NCI-H187 treated with DMSO at 0.1 percent for 48 hours (cell line): ENCODE measurements at regions not wholly inside any gene's neighbourhood (a gene's known extent, or its start where the extent isn't known, plus 50 kb on each side); places are given as distances from the start of the nearest gene placed in this dataset.
"Not testable (repeated sequence)": the region's sequence is repeated elsewhere in the genome, so short reads cannot be mapped to it uniquely, and the experiment has no call there.

Experiments used
- DNase-seq: peaks from one replicate; lab custom pipeline; 2025; lab: John Stamatoyannopoulos, UW

- DNase-seq = no peak
Observed at GRCh38 chr2:185265747-185266146, 472.9 kb upstream of the FSIP2 start.

DNA sequence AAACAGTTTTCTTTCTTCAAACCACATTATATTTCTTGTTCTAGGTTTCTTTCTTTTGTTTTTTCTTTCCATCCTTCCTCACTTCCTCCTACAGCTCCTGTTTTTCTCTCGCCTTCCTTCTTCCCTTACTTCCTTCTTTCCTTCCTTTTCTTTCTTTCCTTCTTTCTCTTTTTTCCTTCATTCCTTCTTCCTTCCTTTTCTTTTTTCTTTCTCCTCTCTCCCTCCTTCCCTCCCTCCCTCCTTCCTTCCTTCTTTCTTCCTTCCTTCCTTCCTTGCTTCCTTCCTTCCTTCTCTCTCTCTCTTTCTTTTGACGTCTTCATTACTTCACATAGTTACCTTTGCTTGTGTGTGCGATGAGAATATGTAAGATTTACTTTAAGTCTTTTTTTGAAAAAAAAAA is 470.0 kb upstream of the FSIP2 start:
- no peak for DNase-seq

DNA sequence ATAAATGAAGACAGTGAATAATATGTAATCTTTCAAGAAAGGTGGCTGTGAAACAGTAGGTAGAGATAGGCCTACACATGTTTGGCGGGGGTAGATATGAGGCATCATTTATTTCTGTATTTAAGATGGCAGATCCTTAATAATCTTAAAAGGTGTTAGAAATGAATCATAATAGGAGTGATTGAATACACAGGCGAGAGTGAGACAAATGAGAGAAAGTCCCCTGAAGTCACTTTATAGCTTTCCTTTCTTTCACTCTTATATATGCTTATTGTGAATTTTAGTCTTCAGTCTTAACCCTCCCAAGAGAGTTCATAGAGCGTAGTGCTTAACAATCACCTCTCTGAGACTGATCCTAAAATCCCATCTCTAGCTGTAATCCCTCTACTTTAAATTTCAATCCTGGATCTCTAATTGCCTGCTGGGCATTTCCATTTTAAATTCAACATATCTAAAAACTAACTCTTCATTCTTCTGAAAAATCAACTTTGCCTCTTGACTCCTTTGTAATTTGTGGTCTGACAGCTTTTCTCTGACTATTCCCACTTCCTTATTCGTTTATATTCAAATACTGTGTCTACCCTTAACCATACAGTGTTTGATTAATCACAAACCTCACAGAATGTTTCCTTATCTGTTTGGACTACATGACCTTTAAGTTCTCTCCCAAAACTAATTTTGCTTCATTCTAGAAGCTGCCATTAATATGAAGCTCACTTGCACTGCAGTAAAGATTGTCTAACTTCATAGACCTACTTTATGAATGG is 463.7 kb upstream of the FSIP2 start:
- no peak for DNase-seq

GRCh38 chr2:185275979-185276378 is 462.6 kb upstream of the FSIP2 start:
- not testable (repeated sequence) for DNase-seq

DNA sequence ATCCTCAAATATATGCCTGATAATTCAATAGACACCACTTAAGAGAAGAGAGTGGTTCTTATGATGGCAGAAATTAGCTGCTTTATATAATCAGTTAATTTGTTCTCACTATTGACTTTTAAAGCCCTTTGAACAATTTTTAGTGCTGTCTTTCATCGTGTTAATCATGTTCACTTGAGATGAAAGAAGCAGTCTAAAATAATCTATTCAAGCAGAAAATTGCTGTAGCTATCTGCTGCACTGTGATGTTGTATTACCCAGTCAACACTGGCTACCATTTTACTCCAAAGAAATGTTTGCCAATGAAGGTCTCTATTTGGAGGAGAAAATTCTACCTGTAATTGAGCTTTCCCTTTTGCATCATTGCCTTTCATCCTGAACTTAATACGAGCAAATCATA is 459.8 kb upstream of the FSIP2 start:
- no peak for DNase-seq

DNA sequence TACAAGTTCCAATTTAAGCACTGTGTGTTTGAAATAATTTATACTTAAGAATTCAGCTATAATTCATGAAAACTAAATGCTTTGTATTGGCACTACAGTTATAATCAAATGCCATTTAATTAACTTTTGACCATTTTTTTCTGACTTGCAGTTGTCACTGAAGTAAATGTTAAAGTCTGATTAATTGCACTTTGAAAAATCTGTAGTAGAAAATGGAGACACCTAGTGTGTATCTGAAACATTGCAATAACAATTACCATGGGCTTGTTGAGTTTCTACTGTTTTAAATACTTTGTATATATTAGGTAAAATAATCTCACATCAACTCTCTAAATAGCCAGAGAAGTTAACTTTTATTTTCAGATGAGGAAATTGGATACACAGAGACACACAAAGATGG is 458.6 kb upstream of the FSIP2 start:
- DNase-seq = no peak

- DNase-seq = no peak
Observed at GRCh38 chr2:185284696-185285095, 453.9 kb upstream of the FSIP2 start.

DNA sequence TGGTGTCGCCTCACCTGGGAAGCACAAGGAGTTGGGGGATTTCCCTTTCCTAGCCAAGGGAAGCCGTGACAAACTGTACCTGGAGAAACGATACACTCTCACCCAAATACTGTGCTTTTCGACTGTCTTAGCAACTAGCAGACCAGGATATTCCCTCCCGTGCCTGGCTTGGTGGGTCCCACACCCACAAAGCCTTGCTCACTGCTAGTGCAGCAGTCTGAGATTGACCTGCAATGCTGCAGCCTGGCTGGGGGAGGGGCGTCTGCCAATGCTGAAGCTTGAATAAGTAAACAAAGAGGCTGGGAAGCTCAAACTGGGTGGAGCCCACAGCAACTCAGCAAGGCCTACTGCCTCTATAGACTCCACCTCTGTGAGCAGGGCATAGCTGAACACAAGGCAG is 448.6 kb upstream of the FSIP2 start:
- peak; percentile 27 for DNase-seq

- no peak for DNase-seq
Observed at GRCh38 chr2:185291035-185291647, 447.5 kb upstream of the FSIP2 start.

GRCh38 chr2:185299867-185300266 is 438.7 kb upstream of the FSIP2 start:
- no peak for DNase-seq

GRCh38 chr2:185306119-185306518 is 432.5 kb upstream of the FSIP2 start:
- DNase-seq = no peak

DNA sequence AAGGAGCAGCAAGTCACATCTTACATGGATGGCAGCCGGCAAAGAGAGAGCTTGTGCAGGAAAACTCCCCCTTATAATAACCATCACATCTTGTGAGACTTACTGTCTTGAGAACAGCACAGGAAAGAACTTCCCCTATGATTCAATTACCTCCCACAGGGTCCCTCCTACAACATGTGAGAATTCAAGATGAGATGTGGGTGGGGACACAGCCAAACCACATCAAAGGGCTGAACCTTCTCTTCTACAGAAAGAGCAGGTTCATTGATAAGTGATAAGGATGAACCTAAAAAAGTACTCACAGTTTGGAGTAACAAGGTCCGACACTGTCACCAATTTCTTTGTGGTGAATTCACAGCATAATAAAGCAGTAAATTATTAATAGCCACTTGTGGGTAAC is 422.2 kb upstream of the FSIP2 start:
- DNase-seq = no peak

DNA sequence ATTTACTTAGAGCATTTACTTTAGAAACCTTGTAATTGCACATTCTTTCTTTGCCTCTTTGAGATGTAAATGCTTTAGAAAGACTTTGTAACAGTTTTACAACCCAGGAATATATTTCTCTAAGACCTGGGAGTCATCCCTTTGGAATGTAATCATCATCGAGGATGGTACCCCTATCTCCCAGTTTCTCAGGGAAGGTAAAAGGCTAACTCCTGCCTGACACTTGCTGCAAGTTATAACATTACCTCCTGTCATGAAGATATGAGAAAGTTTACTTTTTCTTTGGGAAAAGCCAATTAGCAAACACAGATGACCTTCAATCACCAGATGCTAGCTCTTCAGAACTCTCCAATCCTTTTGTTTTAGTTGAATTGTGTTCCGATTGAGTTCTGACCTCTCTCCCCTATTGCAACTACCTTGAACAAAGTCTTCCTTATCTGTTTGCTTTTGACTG is 420.3 kb upstream of the FSIP2 start:
- DNase-seq = no peak

DNA sequence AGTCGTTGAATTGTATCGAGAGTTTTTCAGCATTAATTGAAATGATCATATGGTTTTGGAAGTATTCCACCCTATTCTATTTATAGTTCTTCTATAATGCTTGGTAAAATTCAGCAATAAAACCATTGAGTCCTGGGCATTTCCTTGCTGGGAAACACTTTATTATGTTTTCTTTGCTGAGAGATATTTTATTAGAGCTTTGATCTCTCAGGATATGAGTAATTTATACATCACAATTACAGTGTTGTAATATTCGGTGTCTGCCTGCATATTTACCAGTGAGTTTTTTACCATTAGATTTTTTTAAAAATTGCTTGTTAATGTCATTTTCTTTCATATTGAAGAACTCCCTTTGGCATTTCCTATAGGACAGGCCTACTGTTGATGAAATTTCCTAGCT is 402.7 kb upstream of the FSIP2 start:
- no peak for DNase-seq

DNA sequence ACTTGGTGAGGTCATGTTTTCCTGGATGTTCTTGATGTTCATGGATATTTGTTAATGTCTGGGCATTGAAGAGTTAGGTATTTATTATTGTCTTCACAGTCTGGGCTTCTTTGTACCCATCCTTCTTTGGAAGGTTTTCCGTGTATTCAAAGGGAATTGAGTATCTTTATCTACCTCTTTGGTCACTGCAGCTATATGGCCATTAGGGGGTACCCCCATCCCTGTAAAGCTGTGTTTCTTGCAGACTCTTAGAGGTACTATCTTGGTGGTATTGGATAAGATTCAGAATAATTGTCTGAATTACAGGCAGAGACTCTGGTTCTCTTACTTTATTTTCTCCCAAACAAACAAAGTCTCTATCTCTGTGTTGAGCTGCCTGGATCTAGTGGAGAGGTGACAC is 401.6 kb upstream of the FSIP2 start:
- DNase-seq = no peak

GRCh38 chr2:185338104-185338503 is 400.5 kb upstream of the FSIP2 start:
- DNase-seq = no peak

DNA sequence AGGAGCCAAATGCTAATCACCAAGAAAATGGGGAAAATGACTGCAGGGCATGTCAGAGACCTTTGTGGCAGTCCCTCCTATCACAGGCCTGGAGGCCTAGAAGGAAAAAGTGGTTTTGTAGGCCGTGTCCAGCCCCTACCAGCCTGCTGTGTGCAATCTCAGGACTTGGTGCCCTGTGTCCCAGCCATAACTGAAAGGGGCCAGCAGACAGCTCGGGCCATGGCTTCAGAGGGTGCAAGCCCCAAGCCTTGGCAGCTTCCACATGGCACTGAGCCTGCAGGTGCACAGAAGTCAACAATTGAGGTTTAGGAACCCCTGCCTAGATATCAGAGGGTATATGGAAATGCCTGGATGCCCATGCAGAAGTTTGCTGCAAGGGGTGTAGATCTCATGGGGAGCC is 391.2 kb upstream of the FSIP2 start:
- DNase-seq = no peak

DNA sequence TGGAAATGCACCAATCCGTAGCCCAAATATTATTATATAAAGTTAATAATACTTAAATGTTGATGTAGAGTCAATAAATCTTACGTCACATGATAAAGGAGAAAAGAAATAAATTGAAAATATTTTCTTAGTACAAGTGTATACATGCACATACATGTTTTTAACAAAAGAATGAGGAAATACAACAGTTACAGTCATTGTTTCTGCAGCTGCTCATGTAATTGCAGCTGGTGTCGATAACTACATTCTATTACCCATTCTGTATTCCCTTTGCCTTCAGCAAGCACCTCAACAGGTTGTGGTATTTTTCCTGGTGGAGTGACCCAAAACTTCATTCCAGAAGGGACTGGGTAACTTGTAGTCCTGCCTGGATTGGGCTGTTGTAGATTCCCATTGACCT is 377.8 kb upstream of the FSIP2 start:
- no peak for DNase-seq

- no peak for DNase-seq
Observed at GRCh38 chr2:185372188-185372587, 366.4 kb upstream of the FSIP2 start.

DNA sequence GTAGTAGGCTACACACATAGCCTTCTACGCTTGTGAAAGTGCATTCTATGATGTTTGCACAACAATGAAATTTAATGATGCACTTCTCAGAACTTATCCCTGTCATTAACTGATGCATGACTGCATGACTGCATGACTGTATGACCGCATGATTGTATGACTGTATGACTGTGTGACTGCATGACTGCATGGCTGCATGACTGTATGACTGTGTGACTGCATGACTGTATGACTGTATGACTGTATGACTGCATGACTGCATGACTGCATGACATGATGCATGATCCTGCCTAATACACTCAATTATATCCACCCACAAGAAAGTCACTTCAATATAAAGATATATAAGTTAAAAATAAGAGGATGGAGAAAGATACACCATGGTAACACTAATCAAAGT is 365.4 kb upstream of the FSIP2 start:
- no peak for DNase-seq

GRCh38 chr2:185374878-185375277 is 363.7 kb upstream of the FSIP2 start:
- DNase-seq = no peak

DNA sequence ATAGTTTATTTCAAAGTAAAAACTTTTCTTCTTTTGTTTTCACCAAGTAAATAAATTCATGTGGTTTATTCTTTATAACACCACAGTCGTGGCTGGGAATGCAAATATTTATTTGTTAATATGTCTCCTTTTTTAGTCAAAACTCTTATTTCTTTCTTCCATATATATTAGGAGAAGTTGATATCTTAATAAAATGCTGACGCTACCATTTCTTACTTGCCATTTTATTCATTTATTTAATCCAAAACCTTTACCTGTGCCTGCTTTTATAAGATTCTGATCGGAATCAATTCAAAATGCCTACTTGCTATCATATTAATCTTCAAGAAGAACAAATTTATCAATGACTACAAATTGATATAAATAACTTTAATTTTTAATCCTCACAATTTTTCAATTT is 362.9 kb upstream of the FSIP2 start:
- DNase-seq = no peak

DNA sequence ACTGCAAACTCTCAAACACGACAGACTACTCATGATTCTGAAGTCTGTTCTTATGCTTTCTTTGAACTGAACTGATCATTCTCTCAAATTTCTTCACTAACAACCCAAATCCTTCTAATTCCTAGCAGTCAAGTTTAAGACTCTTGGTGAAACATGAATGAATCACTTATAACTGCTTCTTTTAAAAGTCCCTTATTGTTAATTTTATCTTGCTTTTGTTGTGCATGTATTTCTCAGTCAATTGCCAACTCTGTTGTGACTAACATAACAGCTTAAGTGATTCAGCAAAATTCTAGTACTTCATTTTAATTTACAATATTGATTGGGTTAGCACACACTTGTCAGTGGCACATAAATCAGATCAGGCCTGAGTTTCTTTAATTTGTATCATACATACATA is 357.0 kb upstream of the FSIP2 start:
- DNase-seq = no peak
